ENCODE measurements at regions not wholly inside any gene's neighbourhood (a gene's known extent, or its start where the extent isn't known, plus 50 kb on each side); places are given as distances from the start of the nearest gene placed in this dataset.

DNA sequence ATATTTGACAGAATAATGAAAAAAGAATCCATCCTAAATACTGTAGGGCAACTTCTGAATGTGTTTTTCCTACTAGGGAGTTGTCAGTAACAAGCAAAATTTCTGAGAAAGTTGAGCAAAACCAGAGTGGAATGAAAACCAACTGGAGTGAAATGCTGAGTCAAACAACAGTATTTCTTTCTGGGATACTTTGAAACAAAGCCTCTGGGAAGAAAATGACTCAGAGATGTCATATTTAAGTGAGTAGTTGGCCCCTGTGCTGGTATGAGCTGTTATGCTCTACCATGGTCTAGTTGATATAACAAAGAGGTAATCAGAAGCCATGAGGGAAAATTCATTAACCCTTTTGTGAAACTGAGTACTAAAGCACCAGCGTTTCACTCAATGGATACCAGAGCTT, 372.1 kb upstream of the C9orf72 start:
- Histone ChIP-seq H3K4me1 (no peaks in the 10 kb centered on the region), H3K27me3 (no peaks in the 10 kb centered on the region), H3K36me3 (no peaks in the 10 kb centered on the region), H3K4me3 (no peak overlapping the region), H3K27ac (no peak overlapping the region), H3K9me3 (no peaks in the 10 kb centered on the region)
- intact Hi-C loops (cut with DNase I) = no loop called here
- TF ChIP-seq, protein P1, sequence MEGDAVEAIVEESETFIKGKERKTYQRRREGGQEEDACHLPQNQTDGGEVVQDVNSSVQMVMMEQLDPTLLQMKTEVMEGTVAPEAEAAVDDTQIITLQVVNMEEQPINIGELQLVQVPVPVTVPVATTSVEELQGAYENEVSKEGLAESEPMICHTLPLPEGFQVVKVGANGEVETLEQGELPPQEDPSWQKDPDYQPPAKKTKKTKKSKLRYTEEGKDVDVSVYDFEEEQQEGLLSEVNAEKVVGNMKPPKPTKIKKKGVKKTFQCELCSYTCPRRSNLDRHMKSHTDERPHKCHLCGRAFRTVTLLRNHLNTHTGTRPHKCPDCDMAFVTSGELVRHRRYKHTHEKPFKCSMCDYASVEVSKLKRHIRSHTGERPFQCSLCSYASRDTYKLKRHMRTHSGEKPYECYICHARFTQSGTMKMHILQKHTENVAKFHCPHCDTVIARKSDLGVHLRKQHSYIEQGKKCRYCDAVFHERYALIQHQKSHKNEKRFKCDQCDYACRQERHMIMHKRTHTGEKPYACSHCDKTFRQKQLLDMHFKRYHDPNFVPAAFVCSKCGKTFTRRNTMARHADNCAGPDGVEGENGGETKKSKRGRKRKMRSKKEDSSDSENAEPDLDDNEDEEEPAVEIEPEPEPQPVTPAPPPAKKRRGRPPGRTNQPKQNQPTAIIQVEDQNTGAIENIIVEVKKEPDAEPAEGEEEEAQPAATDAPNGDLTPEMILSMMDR (IDR thresholded peaks at IDR 0.05) = no peak
- DNase-seq (ENCODE audit: low spot score in 2 of 2) = no peak

DNA sequence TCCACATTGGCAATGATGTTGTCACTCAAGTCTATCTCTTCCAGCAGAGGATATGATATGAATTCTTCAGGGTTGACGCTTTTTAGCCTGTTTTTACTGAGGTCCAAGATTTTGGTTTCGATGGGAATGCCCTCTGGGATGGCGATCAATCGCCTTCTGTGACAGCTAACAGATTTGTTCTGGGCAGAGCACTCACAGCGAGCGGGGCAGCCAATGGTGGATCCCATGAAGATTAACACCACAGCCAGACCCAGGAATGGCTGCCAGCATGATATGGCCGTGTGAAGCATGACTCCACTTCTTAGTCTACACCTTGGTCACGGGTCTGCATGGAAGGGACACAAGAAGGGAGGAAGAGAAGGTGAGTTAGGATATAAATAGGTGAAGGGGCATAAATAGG, 377.1 kb upstream of the C9orf72 start:
- TF ChIP-seq, protein P1 (IDR thresholded peaks at IDR 0.05) = no peak
- intact Hi-C loops (cut with DNase I) = no loop called here
- Histone ChIP-seq H3K9me3 (no peaks in the 10 kb centered on the region), H3K4me1 (no peaks in the 10 kb centered on the region), H3K27ac (no peak overlapping the region), H3K36me3 (no peaks in the 10 kb centered on the region), H3K4me3 (no peak overlapping the region), H3K27me3 (no peaks in the 10 kb centered on the region)
- no peak for DNase-seq (ENCODE audit: low spot score in 2 of 2)

DNA sequence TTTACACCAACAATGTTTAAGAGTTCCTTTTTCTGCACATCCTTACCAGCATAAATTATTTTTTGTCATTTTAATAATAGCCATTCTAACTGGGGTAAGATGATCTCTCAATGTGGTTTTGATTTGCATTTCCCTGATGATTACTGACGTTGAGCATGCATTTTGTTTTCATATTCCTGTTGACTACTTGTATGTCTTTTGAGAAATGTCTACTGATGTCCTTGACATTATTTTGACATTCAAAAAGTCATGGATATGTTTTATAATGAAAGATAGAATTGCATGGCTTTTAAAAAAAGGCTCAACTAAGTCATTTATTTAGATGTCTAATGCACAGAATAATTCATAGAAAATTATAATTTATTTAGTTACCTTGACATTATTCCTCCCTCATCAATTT, 381.6 kb upstream of the C9orf72 start:
- TF ChIP-seq, protein P1 (IDR thresholded peaks at IDR 0.05) = no peak
- intact Hi-C loops (cut with DNase I) = no loop called here
- Histone ChIP-seq H3K4me3 (no peak overlapping the region), H3K27me3 (no peaks in the 10 kb centered on the region), H3K4me1 (no peaks in the 10 kb centered on the region), H3K9me3 (no peaks in the 10 kb centered on the region), H3K27ac (no peak overlapping the region), H3K36me3 (no peaks in the 10 kb centered on the region)
- DNase-seq (ENCODE audit: low spot score in 2 of 2) = no peak

DNA sequence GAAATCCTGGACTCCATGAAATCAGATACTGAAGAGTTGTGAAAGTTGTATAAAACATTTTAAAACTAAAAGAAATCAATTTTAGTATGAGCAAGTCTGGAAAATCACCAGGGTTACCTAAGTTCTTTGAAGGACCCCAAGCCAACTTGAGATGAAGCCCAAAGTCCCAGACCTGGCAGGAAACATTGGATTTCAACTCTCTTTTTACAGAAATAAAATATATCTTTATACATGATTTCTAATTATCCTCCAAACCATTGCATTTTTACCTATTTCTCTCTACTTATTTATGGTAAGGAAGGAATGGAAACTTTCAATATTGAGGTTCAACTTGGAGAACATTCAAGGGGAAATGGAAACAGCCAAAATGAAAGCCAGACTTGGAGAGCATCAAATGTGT, 390.6 kb upstream of the C9orf72 start:
- H3K36me3 ChIP-seq = no peaks in the 10 kb centered on the region
- intact Hi-C loops (cut with DNase I) = no loop called here
- TF ChIP-seq, protein P1 (IDR thresholded peaks at IDR 0.05) = no peak
- no peak for DNase-seq (ENCODE audit: low spot score in 2 of 2)
- H3K4me3 ChIP-seq = no peak overlapping the region
- H3K9me3 ChIP-seq = no peaks in the 10 kb centered on the region
- no peak overlapping the region for H3K27ac ChIP-seq
- H3K4me1 ChIP-seq = no peaks in the 10 kb centered on the region
- H3K27me3 ChIP-seq = no peaks in the 10 kb centered on the region

DNA sequence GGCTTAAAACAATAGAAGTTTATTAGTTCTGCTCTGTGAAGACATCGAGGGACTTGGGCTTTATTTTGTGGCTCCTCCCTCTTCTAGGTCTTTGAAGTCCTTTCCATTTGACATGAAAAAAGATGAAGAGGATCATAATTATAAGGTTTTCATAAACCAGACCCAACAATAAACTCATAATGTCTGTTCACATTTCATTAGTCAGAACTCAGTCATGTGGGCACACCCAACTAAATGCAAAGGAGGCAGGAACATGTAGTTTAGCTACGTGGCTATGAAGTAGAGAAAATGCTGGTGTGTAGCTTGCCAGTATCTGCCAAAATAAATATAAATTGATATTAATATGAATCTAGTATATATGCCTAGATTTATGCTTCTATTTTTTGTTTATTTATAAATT, 393.9 kb upstream of the C9orf72 start:
- H3K27ac ChIP-seq = no peak overlapping the region
- no peak for DNase-seq (ENCODE audit: low spot score in 2 of 2)
- H3K9me3 ChIP-seq = no peaks in the 10 kb centered on the region
- no peaks in the 10 kb centered on the region for H3K27me3 ChIP-seq
- TF ChIP-seq, protein P1 (IDR thresholded peaks at IDR 0.05) = no peak
- H3K36me3 ChIP-seq = no peaks in the 10 kb centered on the region
- intact Hi-C loops (cut with DNase I) = no loop called here
- H3K4me1 ChIP-seq = no peaks in the 10 kb centered on the region
- H3K4me3 ChIP-seq = no peak overlapping the region

DNA sequence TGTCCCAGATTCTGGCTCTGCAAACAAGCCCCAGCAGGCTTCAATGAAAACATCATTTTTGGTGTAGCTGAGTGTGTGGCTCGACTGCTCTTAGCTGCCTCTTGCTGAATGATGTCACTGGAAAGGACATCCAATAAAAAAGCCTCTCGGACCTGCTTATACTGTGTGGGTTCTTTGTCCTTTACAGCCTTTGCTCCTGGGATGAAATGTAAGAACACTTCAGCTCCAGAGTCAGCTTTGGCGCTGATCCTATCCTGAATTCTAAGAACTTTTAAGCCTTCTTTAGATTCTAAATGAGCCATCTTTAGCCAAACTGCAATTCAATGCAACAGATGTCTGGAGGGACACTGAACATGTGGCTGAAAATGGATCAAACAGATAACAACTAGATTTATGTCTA, 404.6 kb upstream of the C9orf72 start:
- Histone ChIP-seq H3K4me1 (no peaks in the 10 kb centered on the region), H3K27me3 (no peaks in the 10 kb centered on the region), H3K27ac (no peak overlapping the region), H3K4me3 (no peak overlapping the region), H3K9me3 (no peaks in the 10 kb centered on the region), H3K36me3 (no peaks in the 10 kb centered on the region)
- no peak for DNase-seq (ENCODE audit: low spot score in 2 of 2)
- TF ChIP-seq, protein P1 (IDR thresholded peaks at IDR 0.05) = no peak
- intact Hi-C loops (cut with DNase I) = no loop called here

Measured in ascending aorta (tissue), 2 donors.